ENCODE measurements at regions not wholly inside any gene's neighbourhood (a gene's known extent, or its start where the extent isn't known, plus 50 kb on each side); places are given as distances from the start of the nearest gene placed in this dataset.

GRCh38 chr12:107311682-107312081 lies 218.3 kb upstream of the CRY1 start:
- no peaks in the 10 kb centered on the region for H3K36me3 ChIP-seq (ENCODE audit: control insufficient read depth in 2 of 2, extremely low read depth in 1 of 2, insufficient read depth in 2 of 2, low read length in 2 of 2)
- no peaks in the 10 kb centered on the region for H3K79me2 ChIP-seq (ENCODE audit: control insufficient read depth, insufficient read depth, low read length)
- FAIRE-seq: no peak
- TF ChIP-seq EZH2 (IDR thresholded peaks at IDR 0.05; ENCODE audit: borderline replicate concordance, low read depth, low read length, severe bottlenecking) (no peak), POLR2A (IDR thresholded peaks at IDR 0.05; ENCODE audit: low read depth, low read length) (no peak), MYC (IDR thresholded peaks at IDR 0.05; ENCODE audit: low read depth, low read length) (no peak), GATA2 (IDR thresholded peaks at IDR 0.05; ENCODE audit: insufficient read depth, insufficient read length, low read depth, low read length) (no peak), JUN (IDR thresholded peaks at IDR 0.05; ENCODE audit: borderline replicate concordance, insufficient read depth, insufficient read length, low read depth) (no peak), POLR2AphosphoS5 (IDR thresholded peaks at IDR 0.05; ENCODE audit: insufficient read depth, low read depth, low read length) (no peak), CTCF (IDR thresholded peaks at IDR 0.05; ENCODE audit: extremely low read depth in 1 of 2, insufficient read depth in 1 of 2, low read depth in 1 of 2, low read length in 2 of 2) (no peak), FOS (IDR thresholded peaks at IDR 0.05; ENCODE audit: borderline replicate concordance, insufficient read depth, low read length) (no peak), MAX (IDR thresholded peaks at IDR 0.05; ENCODE audit: insufficient read depth, insufficient read length) (no peak)
- H3K27me3 ChIP-seq (ENCODE audit: control insufficient read depth in 2 of 2, insufficient read depth in 2 of 2, low read length in 2 of 2): peaks cover 8 to 11% of the 10 kb centered on the region in 2 experiments
- H3K9me3 ChIP-seq (replicated peaks; ENCODE audit: control insufficient read depth, insufficient read depth, low read length): no peaks in the 10 kb centered on the region
- dilution Hi-C loops (cut with MboI; ENCODE audit: extremely low pct_ligation_motif_present, low sequenced_read_pairs): no loop called here
- H3K9ac ChIP-seq (replicated peaks; ENCODE audit: extremely low read depth, insufficient read depth, low read length): no peak overlapping the region
- H3K9me1 ChIP-seq (replicated peaks; ENCODE audit: control insufficient read depth, extremely low read depth, insufficient read depth, low read length): no peaks in the 10 kb centered on the region
- DNase-seq (ENCODE audit: low read depth, low spot score): no peak
- BruUV-seq (replicated peaks): no TSS peak
- ChIA-PET CTCF (no interaction called here), POLR2A (no interaction called here)
- no peak overlapping the region for H2AFZ ChIP-seq (ENCODE audit: low read depth, low read length)
- no peak overlapping the region for H3K27ac ChIP-seq (ENCODE audit: insufficient read depth, low read depth, low read length)
- no peak overlapping the region for H3K4me3 ChIP-seq (replicated peaks in 1 of 3; ENCODE audit: insufficient read depth in 1 of 3, low read depth in 1 of 3, low read length in 3 of 3)
- H4K20me1 ChIP-seq (replicated peaks; ENCODE audit: control insufficient read depth, extremely low read depth, insufficient read depth, low read length): no peaks in the 10 kb centered on the region
- intact Hi-C loops (cut with micrococcal nuclease): no loop called here
- H3K4me2 ChIP-seq (ENCODE audit: insufficient read depth, low read length): no peak overlapping the region
- H3K4me1 ChIP-seq (ENCODE audit: control insufficient read depth, extremely low read depth, insufficient read depth, low read length): no peaks in the 10 kb centered on the region
